Gastrocnemius medialis (tissue), 4 donors: ENCODE measurements at regions not wholly inside any gene's neighbourhood (a gene's known extent, or its start where the extent isn't known, plus 50 kb on each side); places are given as distances from the start of the nearest gene placed in this dataset.

Experiments used
- POLR2A ChIP-seq, 2 donors: fragments of 450-650 bp; IDR thresholded peaks; one replicate each; pipeline ENCODE4 v1.6.1; 2017; ENCODE audit warnings: antibody characterized with exemption in 2 of 2, mild to moderate bottlenecking in 2 of 2, moderate library complexity in 2 of 2
- TF ChIP-seq, protein P1 (sequence below), 5 experiments: fragments of 450-650 bp in 3 of 5; fragments of 200-600 bp in 2 of 5; sonication (generic) in 2 of 5; IDR thresholded peaks in 4 of 5; conservative IDR thresholded peaks in 1 of 5; 1 replicate in 4 of 5; 2 replicates in 1 of 5; pipeline ENCODE4 v1.5.1; 2016 to 2019; ENCODE audit warnings: antibody characterized with exemption in 5 of 5, mild to moderate bottlenecking in 3 of 5, moderate library complexity in 3 of 5

DNA sequence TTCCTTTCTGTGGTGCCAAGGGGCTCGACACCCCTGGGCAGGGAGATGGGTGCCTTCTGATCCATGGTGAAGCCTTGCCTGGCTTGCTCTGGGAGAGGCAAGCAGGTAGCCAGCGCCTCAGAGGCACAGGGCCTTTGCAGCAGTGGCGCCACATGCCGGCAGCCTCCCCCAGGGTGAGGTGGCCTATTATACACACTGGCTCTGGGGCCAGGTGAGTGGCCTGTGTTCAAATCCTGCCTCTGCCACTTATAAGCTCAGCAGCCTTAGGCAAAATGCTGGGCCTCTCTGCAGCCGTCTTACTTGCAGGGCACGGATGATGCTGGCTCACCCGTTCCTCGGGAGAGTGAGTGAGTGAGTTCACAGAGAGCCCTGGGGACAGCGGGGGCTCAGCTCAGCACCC is 176.9 kb downstream of the TFAP2C start:
- TF ChIP-seq, protein P1, sequence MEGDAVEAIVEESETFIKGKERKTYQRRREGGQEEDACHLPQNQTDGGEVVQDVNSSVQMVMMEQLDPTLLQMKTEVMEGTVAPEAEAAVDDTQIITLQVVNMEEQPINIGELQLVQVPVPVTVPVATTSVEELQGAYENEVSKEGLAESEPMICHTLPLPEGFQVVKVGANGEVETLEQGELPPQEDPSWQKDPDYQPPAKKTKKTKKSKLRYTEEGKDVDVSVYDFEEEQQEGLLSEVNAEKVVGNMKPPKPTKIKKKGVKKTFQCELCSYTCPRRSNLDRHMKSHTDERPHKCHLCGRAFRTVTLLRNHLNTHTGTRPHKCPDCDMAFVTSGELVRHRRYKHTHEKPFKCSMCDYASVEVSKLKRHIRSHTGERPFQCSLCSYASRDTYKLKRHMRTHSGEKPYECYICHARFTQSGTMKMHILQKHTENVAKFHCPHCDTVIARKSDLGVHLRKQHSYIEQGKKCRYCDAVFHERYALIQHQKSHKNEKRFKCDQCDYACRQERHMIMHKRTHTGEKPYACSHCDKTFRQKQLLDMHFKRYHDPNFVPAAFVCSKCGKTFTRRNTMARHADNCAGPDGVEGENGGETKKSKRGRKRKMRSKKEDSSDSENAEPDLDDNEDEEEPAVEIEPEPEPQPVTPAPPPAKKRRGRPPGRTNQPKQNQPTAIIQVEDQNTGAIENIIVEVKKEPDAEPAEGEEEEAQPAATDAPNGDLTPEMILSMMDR (IDR thresholded peaks at IDR 0.05 in 4 of 5, conservative IDR thresholded peaks at IDR 0.05 in 1 of 5), result no peak
- TF ChIP-seq POLR2A (IDR thresholded peaks at IDR 0.05), result no peak
